SU-DHL-6 (cell line): ENCODE measurements at regions not wholly inside any gene's neighbourhood (a gene's known extent, or its start where the extent isn't known, plus 50 kb on each side); places are given as distances from the start of the nearest gene placed in this dataset.

Experiments
- H2AFZ ChIP-seq: fragments of 200-600 bp; sonication (generic); 2 replicates; pipeline ENCODE4 v1.6.1; 2014; ENCODE audit warnings: low read depth, mild to moderate bottlenecking, moderate library complexity, mixed read lengths, antibody characterized with exemption, low read length; ENCODE audit not compliant: severe bottlenecking
- H3F3A ChIP-seq: fragments of 200-600 bp; shearing (Covaris generic); 2 replicates; pipeline ENCODE4 v1.6.0; 2016; ENCODE audit warnings: antibody characterized with exemption, mild to moderate bottlenecking; ENCODE audit not compliant: insufficient read depth
- H3K27ac ChIP-seq: fragments of 200-600 bp; sonication (generic); 2 replicates; pipeline ENCODE4 v1.5.1; 2016; ENCODE audit warnings: low read depth, mild to moderate bottlenecking, low read length, moderate library complexity, mixed read lengths
- H3K27me3 ChIP-seq: fragments of 200-600 bp; sonication (generic), shearing (Covaris generic); 2 replicates; pipeline ENCODE4 v1.6.0; 2014; ENCODE audit warnings: mild to moderate bottlenecking, low read length
- H3K36me3 ChIP-seq: fragments of 200-600 bp; sonication (generic); 2 replicates; pipeline ENCODE4 v1.6.1; 2014; ENCODE audit warnings: mild to moderate bottlenecking, low read length, mixed read lengths
- H3K4me2 ChIP-seq: fragments of 300-600, 200-600 bp; shearing (Covaris generic), sonication (generic); 2 replicates; pipeline ENCODE4 v1.6.0; 2014; ENCODE audit warnings: low read length, low read depth, mild to moderate bottlenecking; ENCODE audit not compliant: poor library complexity, severe bottlenecking
- H3K4me3 ChIP-seq: fragments of 200-600 bp; sonication (generic); 2 replicates; pipeline ENCODE4 v1.5.1; 2014; ENCODE audit warnings: antibody characterized with exemption, low read length, mild to moderate bottlenecking, mixed read lengths; ENCODE audit not compliant: insufficient read depth, poor library complexity, severe bottlenecking
- H3K79me2 ChIP-seq: fragments of 200-600 bp; sonication (generic); 2 replicates; pipeline ENCODE4 v1.6.1; 2014; ENCODE audit warnings: mild to moderate bottlenecking, low read length, moderate library complexity; ENCODE audit not compliant: insufficient read depth
- H3K9ac ChIP-seq: fragments of 200-600 bp; sonication (generic); 2 replicates; pipeline ENCODE4 v1.7.0; 2014; ENCODE audit warnings: mild to moderate bottlenecking, low read length
- H3K9me2 ChIP-seq: fragments of 200-600 bp; sonication (generic); replicated peaks from 2 replicates; pipeline ENCODE4 v1.6.1; 2014; ENCODE audit warnings: low read length; ENCODE audit not compliant: insufficient read depth
- H3K9me3 ChIP-seq: fragments of 200-600 bp; sonication (generic); 2 replicates; pipeline ENCODE4 v1.6.1; 2014; ENCODE audit warnings: low read length, mixed read lengths; ENCODE audit not compliant: insufficient read depth
- H4K20me1 ChIP-seq: fragments of 200-600 bp; sonication (generic); 2 replicates; pipeline ENCODE4 v1.6.1; 2014; ENCODE audit warnings: low read depth, mild to moderate bottlenecking, antibody characterized with exemption, low read length, moderate library complexity, mixed read lengths
- EZH2phosphoT487 ChIP-seq: fragments of 200-600 bp; sonication (generic), shearing (Covaris generic); conservative IDR thresholded peaks from 2 replicates; pipeline ENCODE4 v1.6.1; 2018; ENCODE audit warnings: mild to moderate bottlenecking, antibody characterized with exemption, low read length, moderate library complexity, mixed read lengths
- TF ChIP-seq, protein P1 (sequence below): fragments of 200-600 bp; sonication (generic); IDR thresholded peaks from one replicate; pipeline ENCODE4 v1.5.1; 2017; ENCODE audit warnings: antibody characterized with exemption, mild to moderate bottlenecking, low read length, moderate library complexity; ENCODE audit not compliant: insufficient read depth, poor library complexity, severe bottlenecking

DNA sequence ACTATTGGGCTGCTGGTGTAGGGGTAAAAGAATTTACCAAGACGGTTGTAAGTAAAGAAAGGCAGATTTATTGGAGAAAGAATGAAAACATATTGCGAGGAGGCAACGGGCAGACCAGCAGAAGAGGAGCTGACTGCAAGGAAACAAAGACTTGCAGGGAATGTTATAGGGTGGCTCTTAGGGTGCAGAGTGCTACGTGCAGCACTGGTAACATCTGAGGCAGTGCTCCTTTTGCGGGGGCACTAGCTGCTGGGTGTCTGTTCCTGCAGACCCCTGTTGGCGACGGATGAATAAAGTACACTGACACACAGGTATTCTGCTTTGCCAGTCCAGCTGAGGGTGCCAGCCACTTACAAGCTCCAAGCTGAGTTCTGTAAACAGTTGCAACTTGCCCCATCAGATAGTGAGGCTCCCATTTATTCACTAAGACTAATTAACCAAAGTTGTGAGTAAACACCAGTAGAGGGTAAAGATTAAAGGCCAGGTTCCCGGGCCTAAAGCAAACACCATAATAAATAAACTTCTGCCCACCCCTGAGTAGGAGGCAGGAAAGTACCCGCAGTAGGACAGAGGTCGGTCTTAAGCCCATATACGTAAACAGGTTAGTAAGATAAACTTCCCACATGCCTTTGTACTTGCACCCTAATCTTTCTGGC is 140.2 kb upstream of the KCNK1 start:
- H2AFZ ChIP-seq: no peak overlapping the region
- H3K9ac ChIP-seq: no peak overlapping the region
- H3K9me2 ChIP-seq: no peaks in the 10 kb centered on the region
- H3K79me2 ChIP-seq: no peaks in the 10 kb centered on the region
- H3K9me3 ChIP-seq: no peaks in the 10 kb centered on the region
- no peak overlapping the region for H3K4me2 ChIP-seq
- TF ChIP-seq EZH2phosphoT487: no peak
- TF ChIP-seq, protein P1, sequence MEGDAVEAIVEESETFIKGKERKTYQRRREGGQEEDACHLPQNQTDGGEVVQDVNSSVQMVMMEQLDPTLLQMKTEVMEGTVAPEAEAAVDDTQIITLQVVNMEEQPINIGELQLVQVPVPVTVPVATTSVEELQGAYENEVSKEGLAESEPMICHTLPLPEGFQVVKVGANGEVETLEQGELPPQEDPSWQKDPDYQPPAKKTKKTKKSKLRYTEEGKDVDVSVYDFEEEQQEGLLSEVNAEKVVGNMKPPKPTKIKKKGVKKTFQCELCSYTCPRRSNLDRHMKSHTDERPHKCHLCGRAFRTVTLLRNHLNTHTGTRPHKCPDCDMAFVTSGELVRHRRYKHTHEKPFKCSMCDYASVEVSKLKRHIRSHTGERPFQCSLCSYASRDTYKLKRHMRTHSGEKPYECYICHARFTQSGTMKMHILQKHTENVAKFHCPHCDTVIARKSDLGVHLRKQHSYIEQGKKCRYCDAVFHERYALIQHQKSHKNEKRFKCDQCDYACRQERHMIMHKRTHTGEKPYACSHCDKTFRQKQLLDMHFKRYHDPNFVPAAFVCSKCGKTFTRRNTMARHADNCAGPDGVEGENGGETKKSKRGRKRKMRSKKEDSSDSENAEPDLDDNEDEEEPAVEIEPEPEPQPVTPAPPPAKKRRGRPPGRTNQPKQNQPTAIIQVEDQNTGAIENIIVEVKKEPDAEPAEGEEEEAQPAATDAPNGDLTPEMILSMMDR: no peak
- no peaks in the 10 kb centered on the region for H4K20me1 ChIP-seq
- H3F3A ChIP-seq: no peaks in the 10 kb centered on the region
- H3K27ac ChIP-seq: no peak overlapping the region
- no peaks in the 10 kb centered on the region for H3K36me3 ChIP-seq
- no peak overlapping the region for H3K4me3 ChIP-seq
- no peaks in the 10 kb centered on the region for H3K27me3 ChIP-seq

GRCh38 chr1:233477359-233477758 is 136.5 kb upstream of the KCNK1 start:
- H3K9me3 ChIP-seq: no peaks in the 10 kb centered on the region
- H3K27ac ChIP-seq: no peak overlapping the region
- H3K9ac ChIP-seq: no peak overlapping the region
- H3K4me3 ChIP-seq: no peak overlapping the region
- H3K9me2 ChIP-seq: no peaks in the 10 kb centered on the region
- H4K20me1 ChIP-seq: no peaks in the 10 kb centered on the region
- no peak for TF ChIP-seq EZH2phosphoT487
- TF ChIP-seq, protein P1: no peak
- no peaks in the 10 kb centered on the region for H3K79me2 ChIP-seq
- no peaks in the 10 kb centered on the region for H3F3A ChIP-seq
- no peaks in the 10 kb centered on the region for H3K27me3 ChIP-seq
- no peak overlapping the region for H3K4me2 ChIP-seq
- H2AFZ ChIP-seq: no peak overlapping the region
- H3K36me3 ChIP-seq: no peaks in the 10 kb centered on the region

DNA sequence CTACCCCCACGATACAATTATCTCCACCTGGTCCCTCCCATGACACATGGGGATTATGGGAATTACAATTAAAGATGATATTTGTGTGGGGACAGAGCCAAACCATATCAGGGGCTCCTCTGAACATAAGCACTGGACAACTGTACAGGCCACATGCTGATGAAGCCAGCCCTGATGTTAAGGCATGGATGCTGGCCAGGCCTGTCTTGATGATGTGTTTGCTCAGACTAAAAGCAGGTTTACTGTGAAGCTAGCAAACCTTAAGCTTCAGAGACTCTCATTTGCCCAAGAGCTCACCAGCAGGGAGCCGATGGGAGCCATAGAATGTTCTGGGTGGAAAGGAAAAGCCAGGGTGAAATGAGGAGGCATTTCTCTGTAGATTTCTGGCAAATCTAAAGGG is 135.3 kb upstream of the KCNK1 start:
- Histone ChIP-seq H4K20me1 (no peaks in the 10 kb centered on the region), H3K9me2 (no peaks in the 10 kb centered on the region), H2AFZ (no peak overlapping the region), H3K9ac (no peak overlapping the region), H3K4me3 (no peak overlapping the region), H3K27me3 (no peaks in the 10 kb centered on the region), H3K27ac (no peak overlapping the region), H3K79me2 (no peaks in the 10 kb centered on the region), H3K9me3 (no peaks in the 10 kb centered on the region), H3K36me3 (no peaks in the 10 kb centered on the region), H3K4me2 (no peak overlapping the region), H3F3A (no peaks in the 10 kb centered on the region)
- TF ChIP-seq, protein P1: no peak
- no peak for TF ChIP-seq EZH2phosphoT487
